GM12874 (cell line): ENCODE measurements at regions not wholly inside any gene's neighbourhood (a gene's known extent, or its start where the extent isn't known, plus 50 kb on each side); places are given as distances from the start of the nearest gene placed in this dataset.

Experiments used
- TF ChIP-seq, protein P1 (sequence below): IDR thresholded peaks from 2 replicates; pipeline ENCODE4 v1.5.1; 2011; ENCODE audit warnings: low read depth, mild to moderate bottlenecking, control low read depth, low read length, moderate library complexity; ENCODE audit not compliant: insufficient read depth

DNA sequence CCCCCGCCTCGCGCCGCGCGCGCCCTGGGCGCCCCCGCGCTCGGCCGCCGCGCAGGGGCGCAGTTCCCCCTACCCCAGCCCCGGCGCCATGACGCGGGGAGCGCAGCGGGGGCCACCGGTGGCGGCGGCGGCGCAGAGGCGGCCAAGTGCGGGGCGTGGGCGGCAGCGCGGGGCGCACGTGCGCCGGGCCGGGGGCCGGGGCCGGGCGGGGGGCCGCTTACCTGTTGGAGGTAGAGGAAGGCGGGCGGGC lies 108.3 kb downstream of the ENGASE start:
- TF ChIP-seq, protein P1, sequence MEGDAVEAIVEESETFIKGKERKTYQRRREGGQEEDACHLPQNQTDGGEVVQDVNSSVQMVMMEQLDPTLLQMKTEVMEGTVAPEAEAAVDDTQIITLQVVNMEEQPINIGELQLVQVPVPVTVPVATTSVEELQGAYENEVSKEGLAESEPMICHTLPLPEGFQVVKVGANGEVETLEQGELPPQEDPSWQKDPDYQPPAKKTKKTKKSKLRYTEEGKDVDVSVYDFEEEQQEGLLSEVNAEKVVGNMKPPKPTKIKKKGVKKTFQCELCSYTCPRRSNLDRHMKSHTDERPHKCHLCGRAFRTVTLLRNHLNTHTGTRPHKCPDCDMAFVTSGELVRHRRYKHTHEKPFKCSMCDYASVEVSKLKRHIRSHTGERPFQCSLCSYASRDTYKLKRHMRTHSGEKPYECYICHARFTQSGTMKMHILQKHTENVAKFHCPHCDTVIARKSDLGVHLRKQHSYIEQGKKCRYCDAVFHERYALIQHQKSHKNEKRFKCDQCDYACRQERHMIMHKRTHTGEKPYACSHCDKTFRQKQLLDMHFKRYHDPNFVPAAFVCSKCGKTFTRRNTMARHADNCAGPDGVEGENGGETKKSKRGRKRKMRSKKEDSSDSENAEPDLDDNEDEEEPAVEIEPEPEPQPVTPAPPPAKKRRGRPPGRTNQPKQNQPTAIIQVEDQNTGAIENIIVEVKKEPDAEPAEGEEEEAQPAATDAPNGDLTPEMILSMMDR: no peak

DNA sequence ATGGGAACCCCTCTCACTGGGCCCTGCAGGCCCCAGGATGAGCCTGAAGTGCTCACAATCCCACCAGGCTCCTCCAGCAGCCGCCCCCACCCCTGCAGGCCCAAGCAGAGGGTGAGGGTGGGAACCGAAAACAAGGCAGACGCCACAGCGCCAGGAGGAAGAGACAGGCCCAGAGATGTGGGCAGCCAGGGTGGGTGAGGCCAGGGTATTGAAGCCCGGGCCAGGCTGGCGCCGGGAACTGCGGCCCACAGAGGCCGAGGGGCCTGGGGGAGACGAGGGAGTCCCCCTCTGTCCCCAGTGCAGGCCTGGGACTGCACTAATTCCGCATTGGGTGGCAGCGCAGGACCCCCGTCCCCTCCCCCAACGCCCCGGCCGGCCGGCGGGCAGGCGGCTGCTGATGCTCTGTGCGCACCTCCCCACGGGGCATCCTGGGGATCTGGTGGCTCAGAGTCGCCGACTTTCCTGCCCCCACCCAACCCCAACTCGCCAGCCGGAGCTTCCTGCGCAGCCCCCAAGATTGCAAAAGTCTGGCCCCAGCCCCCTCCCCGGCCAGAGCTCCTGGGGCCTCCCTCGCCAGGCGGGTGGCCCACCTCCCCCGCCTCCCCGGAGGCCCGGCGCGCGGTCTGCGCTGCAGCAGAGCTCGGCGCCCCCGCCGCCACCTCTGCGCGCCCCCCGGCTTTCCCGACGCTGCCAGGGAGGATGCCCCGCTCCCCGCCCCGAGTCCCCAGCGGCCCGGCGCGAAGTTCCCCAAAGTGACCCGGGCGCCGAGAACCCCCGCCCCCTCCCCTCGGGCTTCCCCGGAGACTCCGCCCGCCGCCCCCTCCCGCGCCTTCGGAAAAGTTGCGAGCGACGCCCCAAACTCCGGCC lies 107.8 kb downstream of the ENGASE start:
- TF ChIP-seq, protein P1: no peak

DNA sequence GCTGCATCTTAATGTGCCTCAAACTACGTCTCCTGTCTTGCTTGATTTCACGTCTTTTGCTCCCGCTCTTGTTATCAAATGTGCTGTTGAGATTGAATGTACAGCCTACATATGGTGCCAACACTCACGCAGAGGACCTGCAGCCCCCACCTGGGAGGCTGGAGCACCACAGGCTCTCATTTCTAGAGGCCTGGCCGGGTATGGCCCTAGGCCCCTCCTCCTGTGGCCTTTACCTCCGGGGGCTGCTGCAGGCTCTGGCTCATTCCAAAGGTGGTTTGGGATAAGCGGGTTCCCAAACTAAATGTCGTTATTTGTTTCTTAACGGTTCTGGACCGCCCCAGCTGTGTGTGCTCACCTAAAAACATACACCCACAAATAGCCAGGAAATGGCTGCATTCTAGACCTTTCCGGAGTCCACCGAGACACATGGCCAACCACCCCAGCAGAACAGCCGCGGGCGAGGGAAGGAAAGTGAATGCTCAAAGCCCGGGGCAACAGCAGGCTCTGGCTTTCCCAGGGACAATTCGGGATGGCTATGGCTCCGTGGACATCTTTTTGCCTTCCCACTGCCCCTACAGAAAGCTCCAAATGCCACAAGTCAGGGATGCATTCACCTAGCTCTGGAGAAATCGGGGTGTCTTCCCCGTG lies 105.9 kb downstream of the ENGASE start:
- TF ChIP-seq, protein P1: no peak

DNA sequence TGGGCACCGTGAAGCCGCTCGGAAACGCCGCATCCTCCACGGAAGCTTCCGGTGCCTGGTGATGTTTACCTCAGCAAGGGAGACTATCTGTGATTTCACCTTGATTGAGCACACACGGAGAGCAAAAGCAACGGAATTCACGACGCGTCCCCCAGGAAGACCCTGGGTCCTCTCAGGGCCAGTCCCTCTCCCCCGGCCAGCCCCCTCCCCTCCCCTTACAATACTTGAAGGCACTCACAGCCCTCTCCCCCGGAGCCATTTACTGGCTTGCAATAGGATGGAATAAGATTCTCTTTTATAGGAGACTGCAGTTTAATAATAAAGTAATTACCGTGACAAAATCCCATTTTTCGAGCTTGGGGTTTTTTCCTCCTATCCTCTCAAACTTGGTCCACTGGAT lies 104.7 kb downstream of the ENGASE start:
- TF ChIP-seq, protein P1: no peak

DNA sequence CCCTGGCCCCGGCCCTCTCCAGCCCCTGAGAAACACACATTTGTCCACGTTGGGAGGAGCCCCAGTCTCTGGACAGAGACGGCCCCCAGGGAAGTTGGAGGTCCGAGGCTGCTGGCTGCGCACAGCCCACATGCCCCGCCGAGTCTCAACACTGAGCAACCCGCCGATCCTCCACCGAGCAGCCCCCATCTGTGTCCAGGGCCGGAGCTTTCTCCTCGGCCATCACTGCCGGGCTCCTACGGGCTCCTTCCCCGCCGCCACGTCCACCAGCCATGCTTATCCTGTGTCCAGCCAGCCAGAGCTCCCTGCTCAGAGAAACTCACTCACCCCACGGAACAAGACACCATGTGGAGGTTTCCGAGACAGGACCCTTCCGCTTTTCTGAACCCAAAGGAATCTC lies 103.3 kb downstream of the ENGASE start:
- TF ChIP-seq, protein P1: no peak

DNA sequence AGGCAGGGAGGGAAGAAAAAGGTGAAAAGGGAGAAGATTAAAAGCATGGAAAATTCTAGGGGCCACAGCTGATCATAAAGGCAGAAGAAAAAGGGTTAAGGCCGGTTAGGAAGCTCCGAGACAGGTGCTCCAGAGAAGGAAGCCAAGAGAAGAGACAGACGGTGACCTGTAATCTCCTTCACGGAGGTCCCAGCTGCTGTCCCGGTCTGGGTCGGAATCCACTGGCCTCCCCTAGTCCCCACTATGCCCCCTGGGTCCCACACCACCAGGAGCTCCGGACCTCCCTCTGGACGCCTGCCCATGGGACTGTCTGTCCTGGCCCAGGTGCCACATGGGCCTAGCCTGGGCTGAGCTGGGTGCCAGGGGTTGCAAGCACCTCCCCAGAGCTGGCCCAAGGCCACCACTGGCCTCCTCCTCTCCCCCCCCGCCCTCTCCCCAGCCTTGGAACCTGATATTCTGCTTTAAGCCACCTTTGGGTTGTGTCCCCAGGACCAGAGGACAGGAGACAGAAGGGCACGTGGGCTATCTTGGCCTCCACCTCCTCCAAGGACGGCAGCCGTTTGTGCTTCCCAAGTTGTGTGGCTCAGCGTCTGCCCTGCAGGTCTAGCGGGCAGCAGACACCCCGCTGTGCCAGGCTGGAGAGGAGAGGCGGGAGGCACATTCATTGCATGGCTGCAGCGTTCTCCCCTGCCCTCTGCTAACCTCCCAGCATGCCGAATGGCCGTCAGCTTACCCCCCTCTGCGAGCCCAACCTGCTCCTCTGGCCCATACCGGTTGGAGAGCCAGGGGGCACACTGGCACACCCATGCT lies 102.4 kb downstream of the ENGASE start:
- TF ChIP-seq, protein P1: no peak
